ENCODE measurements at regions not wholly inside any gene's neighbourhood (a gene's known extent, or its start where the extent isn't known, plus 50 kb on each side); places are given as distances from the start of the nearest gene placed in this dataset.

- CTCF ChIA-PET = interaction anchor here (1.2 kb wide), 1 partner anchor 183 kb away, joined by 4 read pairs; no protein-coding TSS in a partner anchor
- H3K4me3 ChIP-seq (ENCODE audit: low read depth, low read length) = no peak overlapping the region
- no peak for TF ChIP-seq CTCF (IDR thresholded peaks at IDR 0.05; ENCODE audit: insufficient read depth, low read length, missing control alignments)
- POLR2A ChIA-PET = no interaction called here
- no peak for DNase-seq (ENCODE audit: low read depth, low spot score)
These were observed 107.0 kb upstream of the SESN3 start for GRCh38 chr11:95337972-95338429.

GRCh38 chr11:95337175-95337957 lies 106.4 kb upstream of the SESN3 start:
- POLR2A ChIA-PET = no interaction called here
- no peak for TF ChIP-seq CTCF (IDR thresholded peaks at IDR 0.05; ENCODE audit: insufficient read depth, low read length, missing control alignments)
- CTCF ChIA-PET = interaction anchor here (0.8 to 1.2 kb wide), 2 partner anchors 31 to 183 kb away, joined by 3 to 4 read pairs; no protein-coding TSS in a partner anchor
- H3K4me3 ChIP-seq (ENCODE audit: low read depth, low read length) = peak overlapping the region; percentile 32
- no peak for DNase-seq (ENCODE audit: low read depth, low spot score)

- no peak for DNase-seq (ENCODE audit: low read depth, low spot score)
- CTCF ChIA-PET = no interaction called here
These were observed 105.0 kb upstream of the SESN3 start for GRCh38 chr11:95335989-95336388.

GRCh38 chr11:95331161-95331560 lies 100.2 kb upstream of the SESN3 start:
- POLR2A ChIA-PET = no interaction called here
- CTCF ChIA-PET = no interaction called here
- no peak for DNase-seq (ENCODE audit: low read depth, low spot score)
- no peak overlapping the region for H3K4me3 ChIP-seq (ENCODE audit: low read depth, low read length)
- no peak for TF ChIP-seq CTCF (IDR thresholded peaks at IDR 0.05; ENCODE audit: insufficient read depth, low read length, missing control alignments)

More at GRCh38 chr11:95335989-95336388, 105.0 kb upstream of the SESN3 start:
- H3K4me3 ChIP-seq (ENCODE audit: low read depth, low read length) = no peak overlapping the region
- POLR2A ChIA-PET = no interaction called here
- TF ChIP-seq CTCF (IDR thresholded peaks at IDR 0.05; ENCODE audit: insufficient read depth, low read length, missing control alignments) = no peak

- DNase-seq (ENCODE audit: low read depth, low spot score) = no peak
- TF ChIP-seq CTCF (IDR thresholded peaks at IDR 0.05; ENCODE audit: insufficient read depth, low read length, missing control alignments) = no peak
- CTCF ChIA-PET = no interaction called here
- H3K4me3 ChIP-seq (ENCODE audit: low read depth, low read length) = no peak overlapping the region
- POLR2A ChIA-PET = no interaction called here
These were observed 99.3 kb upstream of the SESN3 start for GRCh38 chr11:95330302-95330701.

GRCh38 chr11:95327273-95327948 lies 96.4 kb upstream of the SESN3 start:
- ChIA-PET POLR2A (no interaction called here), CTCF (interaction anchor here (0.6 kb wide), 1 partner anchor 167 kb away, joined by 3 read pairs; no protein-coding TSS in a partner anchor)
- no peak for DNase-seq (ENCODE audit: low read depth, low spot score)
- TF ChIP-seq CTCF (IDR thresholded peaks at IDR 0.05; ENCODE audit: insufficient read depth, low read length, missing control alignments) = no peak
- H3K4me3 ChIP-seq (ENCODE audit: low read depth, low read length) = no peak overlapping the region
